K562 (cell line): ENCODE measurements at regions not wholly inside any gene's neighbourhood (a gene's known extent, or its start where the extent isn't known, plus 50 kb on each side); places are given as distances from the start of the nearest gene placed in this dataset.

Source experiments
- ATAC-seq: fragments of 200-7000 bp; cut with Tn5 transposase; 3 replicates; pipeline ENCODE4 v1.9.1; 2020; ENCODE audit warnings: moderate library complexity
- BruUV-seq: library from RNA; stranded (reverse); fragments of 400-500 nt; replicated peaks from 2 replicates; lab custom pipeline; 2021; lab: Mats Ljungman, UMichigan
- CTCF ChIA-PET: fragments of 300-600 bp; formaldehyde crosslinking; extraction: SDS; loops from one replicate; lab custom pipeline; 2021; ENCODE audit warnings: low intra/inter-chr PET ratio; lab: Yijun Ruan, JAX
- POLR2A ChIA-PET: fragments of 300-600, 350-650 bp; sonication (Branson Sonifier 250); formaldehyde crosslinking; extraction: SDS; loops from one replicate; lab custom pipeline; 2021; ENCODE audit warnings: antibody characterized with exemption, inconsistent platforms; lab: Yijun Ruan, JAX
- DNase-seq, 4 experiments: peaks; one replicate each; pipeline versions ENCODE4 v3.0.0 to v3.0.0-alpha.2; 2011 to 2018; ENCODE audit warnings: low spot score in 3 of 4, mixed read lengths in 3 of 4; ENCODE audit errors: extremely low read depth in 1 of 4
- FAIRE-seq: peaks from 2 replicates; lab custom pipeline; 2011; peaks lifted over from hg19 to GRCh38; lab: Jason Lieb, UNC
- H2AFZ ChIP-seq: 2 replicates; pipeline ENCODE4 v1.6.0; 2011; ENCODE audit warnings: low read depth, low read length, control low read depth, inconsistent platforms
- H3K27ac ChIP-seq: fragments of 200-600 bp; 3 replicates; pipeline ENCODE4 v1.8.0; 2011; ENCODE audit warnings: low read depth, mild to moderate bottlenecking, control low read depth, inconsistent platforms, low read length, moderate library complexity, mixed read lengths; ENCODE audit errors: extremely low read depth
- H3K27me3 ChIP-seq, 2 experiments: fragments of 300-600 bp in 1 of 2; 2 replicates in 1 of 2; 3 replicates in 1 of 2; pipeline versions ENCODE4 v1.6.0 to v1.8.0; 2011; ENCODE audit warnings: inconsistent platforms in 2 of 2, low read length in 2 of 2, mild to moderate bottlenecking in 1 of 2, mixed read lengths in 1 of 2, moderate library complexity in 1 of 2; ENCODE audit not compliant: control insufficient read depth in 2 of 2, insufficient read depth in 2 of 2
- H3K36me3 ChIP-seq: fragments of 300-600 bp; 3 replicates; pipeline ENCODE4 v1.8.0; 2011; ENCODE audit warnings: mild to moderate bottlenecking, low read length, inconsistent platforms; ENCODE audit not compliant: control insufficient read depth, insufficient read depth
- H3K4me1 ChIP-seq, 2 experiments: fragments of 200-600 bp in 1 of 2; replicated peaks in 1 of 2; 2 replicates in 1 of 2; 3 replicates in 1 of 2; pipeline versions ENCODE4 v1.5.1 to v1.8.0; 2011; ENCODE audit warnings: inconsistent platforms in 2 of 2, low read length in 2 of 2, mild to moderate bottlenecking in 1 of 2, mixed read lengths in 1 of 2, moderate library complexity in 1 of 2; ENCODE audit not compliant: control insufficient read depth in 2 of 2, insufficient read depth in 2 of 2
- H3K4me2 ChIP-seq: 2 replicates; pipeline ENCODE4 v1.6.1; 2011; ENCODE audit warnings: low read length, control low read depth, inconsistent platforms, mixed read lengths; ENCODE audit not compliant: insufficient read depth
- H3K4me3 ChIP-seq: fragments of 200-600 bp; sonication (generic), shearing (Covaris generic); 2 replicates; pipeline ENCODE4 v1.5.1; 2016; ENCODE audit warnings: control low read depth, inconsistent platforms
- H3K79me2 ChIP-seq: fragments of 200-600 bp; 3 replicates; pipeline ENCODE4 v1.8.0; 2011; ENCODE audit warnings: low read length, inconsistent platforms; ENCODE audit not compliant: control insufficient read depth, insufficient read depth
- H3K9ac ChIP-seq, 2 experiments: 2 replicates each; pipeline versions ENCODE4 v1.6.0 to v1.6.1; 2011; ENCODE audit warnings: low read depth in 2 of 2, low read length in 2 of 2, control low read depth in 1 of 2, inconsistent platforms in 1 of 2, mild to moderate bottlenecking in 1 of 2, mixed read lengths in 1 of 2; ENCODE audit not compliant: insufficient read depth in 1 of 2
- H3K9me1 ChIP-seq: one replicate; pipeline ENCODE4 v1.6.0; 2011; ENCODE audit warnings: inconsistent platforms, mild to moderate bottlenecking, low read length, moderate library complexity; ENCODE audit not compliant: control insufficient read depth, insufficient read depth
- H3K9me3 ChIP-seq: replicated peaks from 2 replicates; pipeline ENCODE4 v1.5.1; 2011; ENCODE audit warnings: low read depth, low read length, inconsistent platforms; ENCODE audit not compliant: control insufficient read depth, insufficient read depth
- H4K20me1 ChIP-seq: replicated peaks from 2 replicates; pipeline ENCODE4 v1.6.1; 2011; ENCODE audit warnings: low read length, inconsistent platforms, mixed read lengths; ENCODE audit not compliant: control insufficient read depth, insufficient read depth
- CEBPZ ChIP-seq: fragments of 150-350 bp; IDR thresholded peaks from 2 replicates; pipeline ENCODE4 v1.6.1; 2014; ENCODE audit warnings: low read depth, mild to moderate bottlenecking, low read length, borderline replicate concordance
- DACH1 ChIP-seq: fragments of 450-650 bp; IDR thresholded peaks from 2 replicates; pipeline ENCODE4 v1.6.1; 2018; ENCODE audit not compliant: partially characterized antibody
- DDX20 ChIP-seq: fragments of 450-650 bp; IDR thresholded peaks from 2 replicates; pipeline ENCODE4 v1.6.1; 2016; ENCODE audit warnings: missing genetic modification characterization, low read depth, mild to moderate bottlenecking, missing compliant biosample characterization, moderate library complexity
- DPF2 ChIP-seq: fragments of 450-650 bp; IDR thresholded peaks from 2 replicates; pipeline ENCODE4 v1.6.1; 2016
- JUNB ChIP-seq: fragments of 450-650 bp; formaldehyde crosslinking; conservative IDR thresholded peaks from 2 replicates; pipeline ENCODE4 v1.4.0; 2020; ENCODE audit warnings: mild to moderate bottlenecking
- NCOA4 ChIP-seq: fragments of 450-650 bp; IDR thresholded peaks from 2 replicates; pipeline ENCODE4 v1.6.1; 2018; ENCODE audit warnings: mild to moderate bottlenecking; ENCODE audit not compliant: partially characterized antibody
- SRF ChIP-seq, 2 experiments: fragments of 250-450, 450-650 bp in 1 of 2; sonication (Bioruptor Pico) in 1 of 2; sonication (generic) in 1 of 2; formaldehyde crosslinking; IDR thresholded peaks; 2 replicates each; pipeline versions ENCODE4 v1.5.0 to v1.5.1; 2020 to 2022; ENCODE audit warnings: mild to moderate bottlenecking in 1 of 2, missing genetic modification reagents in 1 of 2
- TBP ChIP-seq: optimal IDR thresholded peaks from 2 replicates; pipeline ENCODE3; 2011; ENCODE audit warnings: low read depth, low read length, improper control_type of control experiment
- ZBTB2 ChIP-seq: fragments of 450-650 bp; IDR thresholded peaks from 2 replicates; pipeline ENCODE4 v1.6.1; 2016; ENCODE audit warnings: antibody characterized with exemption
- ZNF318 ChIP-seq, 2 experiments: fragments of 450-650 bp; IDR thresholded peaks; 2 replicates each; pipeline ENCODE4 v1.6.1; 2016; ENCODE audit warnings: mild to moderate bottlenecking in 2 of 2, borderline replicate concordance in 1 of 2, low read depth in 1 of 2, moderate library complexity in 1 of 2
- ZNF561 ChIP-seq: fragments of 450-650 bp; formaldehyde crosslinking; conservative IDR thresholded peaks from 2 replicates; pipeline ENCODE4 v1.4.0; 2020; ENCODE audit warnings: mild to moderate bottlenecking, moderate library complexity
- in situ Hi-C: fragments of 300-500 bp; cut with MboI; formaldehyde crosslinking; loops from 4 replicates; pipeline ENCODE4 v1.15.0; 2018; ENCODE audit warnings: inconsistent platforms, mixed read lengths
- intact Hi-C: fragments of 100-400 bp; cut with micrococcal nuclease; formaldehyde crosslinking; loops from 2 replicates; pipeline ENCODE4 v1.14.2; 2022

GRCh38 chr2:16744521-16744920 lies 78.9 kb upstream of the CYRIA start:
- Histone ChIP-seq H3K4me2 (no peak overlapping the region), H3K9me1 (no peaks in the 10 kb centered on the region), H4K20me1 (no peaks in the 10 kb centered on the region), H3K79me2 (no peaks in the 10 kb centered on the region), H3K27me3 (no peaks in the 10 kb centered on the region), H3K9ac (no peak overlapping the region), H3K27ac (no peak overlapping the region), H3K4me3 (no peak overlapping the region), H3K4me1 (peaks cover 13 to 20% of the 10 kb centered on the region in 2 experiments), H3K9me3 (no peaks in the 10 kb centered on the region), H3K36me3 (no peaks in the 10 kb centered on the region), H2AFZ (no peak overlapping the region)
- BruUV-seq, result no TSS peak
- no peak for FAIRE-seq
- intact Hi-C loops (no loop called here), in situ Hi-C loops (no loop called here)
- CTCF ChIA-PET, result no interaction called here
- DNase-seq, result no peak
- POLR2A ChIA-PET, result interaction anchor here (1.0 kb wide), 1 partner anchor 27 kb away, joined by 3 read pairs; no protein-coding TSS in a partner anchor
- no peak for ATAC-seq
- no peak for TF ChIP-seq ZNF561 (CRISPR knock-in tag)
- no peak for TF ChIP-seq ZBTB2
- TF ChIP-seq JUNB (CRISPR knock-in tag), result no peak
- TF ChIP-seq DDX20 (tag), result no peak
- TF ChIP-seq TBP, result no peak
- no peak for TF ChIP-seq NCOA4
- TF ChIP-seq DACH1, result no peak
- no peak for TF ChIP-seq SRF (CRISPR knock-in tag; IDR thresholded peaks at IDR 0.05)
- no peak for TF ChIP-seq ZNF318 (IDR thresholded peaks at IDR 0.05; ENCODE audit: borderline replicate concordance in 1 of 2, low read depth in 1 of 2)
- no peak for TF ChIP-seq CEBPZ
- no peak for TF ChIP-seq DPF2
